Right lobe of liver (tissue), 4 donors: ENCODE measurements at regions not wholly inside any gene's neighbourhood (a gene's known extent, or its start where the extent isn't known, plus 50 kb on each side); places are given as distances from the start of the nearest gene placed in this dataset.

Source experiments
- POLR2A ChIP-seq: fragments of 450-650 bp; IDR thresholded peaks from one replicate; pipeline ENCODE4 v1.6.1; 2017; ENCODE audit warnings: antibody characterized with exemption, mild to moderate bottlenecking
- TF ChIP-seq, protein P1 (sequence below), 4 donors: fragments of 200-600 bp in 3 of 4; fragments of 450-650 bp in 1 of 4; IDR thresholded peaks; one replicate each; pipeline versions ENCODE4 v1.5.1 to v1.8.0; 2016 to 2022; ENCODE audit warnings: antibody characterized with exemption in 4 of 4, mild to moderate bottlenecking in 2 of 4
- donor health status: DM: no; HTN: no; CAD: no.
- donor health status: DM: no; HTN: no; CAD: no.
- donor health status: DM: no; HTN: yes; CAD: no.

DNA sequence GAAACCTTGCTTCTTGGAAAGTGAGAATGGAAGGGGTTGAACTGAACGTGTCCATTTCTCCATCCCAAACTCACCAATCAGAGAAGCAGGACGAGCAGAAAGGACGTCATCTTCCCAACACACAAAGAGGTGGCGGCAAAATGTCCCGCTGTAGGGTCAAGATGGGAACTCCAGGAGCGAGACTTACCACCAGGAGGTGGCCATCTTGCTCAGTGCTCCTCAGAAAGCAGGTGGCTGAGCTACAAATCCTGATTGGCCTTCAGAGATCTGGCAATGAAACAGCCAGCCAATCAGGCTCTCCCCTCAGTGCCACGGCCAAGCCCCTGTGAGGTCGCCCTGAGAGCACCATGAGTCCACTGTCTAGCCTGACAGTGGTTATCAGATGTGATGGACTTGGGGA, 259.0 kb downstream of the NDUFS4 start:
- TF ChIP-seq, protein P1, sequence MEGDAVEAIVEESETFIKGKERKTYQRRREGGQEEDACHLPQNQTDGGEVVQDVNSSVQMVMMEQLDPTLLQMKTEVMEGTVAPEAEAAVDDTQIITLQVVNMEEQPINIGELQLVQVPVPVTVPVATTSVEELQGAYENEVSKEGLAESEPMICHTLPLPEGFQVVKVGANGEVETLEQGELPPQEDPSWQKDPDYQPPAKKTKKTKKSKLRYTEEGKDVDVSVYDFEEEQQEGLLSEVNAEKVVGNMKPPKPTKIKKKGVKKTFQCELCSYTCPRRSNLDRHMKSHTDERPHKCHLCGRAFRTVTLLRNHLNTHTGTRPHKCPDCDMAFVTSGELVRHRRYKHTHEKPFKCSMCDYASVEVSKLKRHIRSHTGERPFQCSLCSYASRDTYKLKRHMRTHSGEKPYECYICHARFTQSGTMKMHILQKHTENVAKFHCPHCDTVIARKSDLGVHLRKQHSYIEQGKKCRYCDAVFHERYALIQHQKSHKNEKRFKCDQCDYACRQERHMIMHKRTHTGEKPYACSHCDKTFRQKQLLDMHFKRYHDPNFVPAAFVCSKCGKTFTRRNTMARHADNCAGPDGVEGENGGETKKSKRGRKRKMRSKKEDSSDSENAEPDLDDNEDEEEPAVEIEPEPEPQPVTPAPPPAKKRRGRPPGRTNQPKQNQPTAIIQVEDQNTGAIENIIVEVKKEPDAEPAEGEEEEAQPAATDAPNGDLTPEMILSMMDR (IDR thresholded peaks at IDR 0.05) = no peak
- no peak for TF ChIP-seq POLR2A
